HG03060 (cell line): ENCODE measurements at regions not wholly inside any gene's neighbourhood (a gene's known extent, or its start where the extent isn't known, plus 50 kb on each side); places are given as distances from the start of the nearest gene placed in this dataset.
"Not testable (repeated sequence)": the region's sequence is repeated elsewhere in the genome, so short reads cannot be mapped to it uniquely, and the experiment has no call there.

Experiments
- ATAC-seq: cut with Tn5 transposase; IDR thresholded peaks from one replicate; pipeline ENCODE4 v1.9.1; 2021; ENCODE audit warnings: low read depth, moderate number of reproducible peaks; ENCODE audit not compliant: unreplicated experiment

- ATAC-seq, result no peak
Observed at GRCh38 chr5:63131626-63132285, 553.1 kb downstream of the LRRC70 start.

- ATAC-seq, result no peak
Observed at GRCh38 chr5:63128761-63129160, 550.1 kb downstream of the LRRC70 start.

GRCh38 chr5:63128018-63128417 lies 549.4 kb downstream of the LRRC70 start:
- ATAC-seq, result peak; percentile 33

- no peak for ATAC-seq
Observed at GRCh38 chr5:63127054-63127453, 548.4 kb downstream of the LRRC70 start.

GRCh38 chr5:63125862-63126261 lies 547.2 kb downstream of the LRRC70 start:
- ATAC-seq, result peak; percentile 79

- ATAC-seq, result no peak
Observed at GRCh38 chr5:63125392-63125791, 546.8 kb downstream of the LRRC70 start.

GRCh38 chr5:63124266-63124665 lies 545.6 kb downstream of the LRRC70 start:
- ATAC-seq, result no peak

GRCh38 chr5:63121471-63121870 lies 542.9 kb downstream of the LRRC70 start:
- no peak for ATAC-seq

GRCh38 chr5:63118221-63118620 lies 539.6 kb downstream of the LRRC70 start:
- no peak for ATAC-seq

- no peak for ATAC-seq
Observed at GRCh38 chr5:63111891-63112290, 533.3 kb downstream of the LRRC70 start.

- ATAC-seq, result no peak
Observed at GRCh38 chr5:63101870-63102269, 523.3 kb downstream of the LRRC70 start.

GRCh38 chr5:63097286-63097685 lies 518.7 kb downstream of the LRRC70 start:
- ATAC-seq, result no peak

- no peak for ATAC-seq
Observed at GRCh38 chr5:63094730-63095129, 516.1 kb downstream of the LRRC70 start.

- ATAC-seq, result no peak
Observed at GRCh38 chr5:63089147-63089546, 510.5 kb downstream of the LRRC70 start.

GRCh38 chr5:63085561-63085960 lies 506.9 kb downstream of the LRRC70 start:
- ATAC-seq, result no peak

GRCh38 chr5:63083689-63084088 lies 505.1 kb downstream of the LRRC70 start:
- ATAC-seq, result not testable (repeated sequence)

GRCh38 chr5:63081402-63081801 lies 502.8 kb downstream of the LRRC70 start:
- no peak for ATAC-seq

GRCh38 chr5:63070001-63070400 lies 491.4 kb downstream of the LRRC70 start:
- ATAC-seq, result no peak

- no peak for ATAC-seq
Observed at GRCh38 chr5:63055421-63055820, 476.8 kb downstream of the LRRC70 start.

GRCh38 chr5:63053019-63053638 lies 474.5 kb downstream of the LRRC70 start:
- no peak for ATAC-seq

- ATAC-seq, result no peak
Observed at GRCh38 chr5:63050916-63051315, 472.3 kb downstream of the LRRC70 start.

GRCh38 chr5:63049935-63050334 lies 471.3 kb downstream of the LRRC70 start:
- ATAC-seq, result no peak
